ENCODE measurements at regions not wholly inside any gene's neighbourhood (a gene's known extent, or its start where the extent isn't known, plus 50 kb on each side); places are given as distances from the start of the nearest gene placed in this dataset.
"Not testable (repeated sequence)": the region's sequence is repeated elsewhere in the genome, so short reads cannot be mapped to it uniquely, and the experiment has no call there.

GRCh38 chr13:111702059-111702458, 364.9 kb upstream of the SOX1 start:
- H3K9me3 Mint-ChIP-seq; H3K36me3 Mint-ChIP-seq; H3K36me3 ChIP-seq (ENCODE audit: control insufficient read depth in 2 of 2, extremely low read depth in 1 of 2, insufficient read depth in 1 of 2, low read length in 1 of 2); ATAC-seq (replicated peaks in 1 of 4); H3K4me1 ChIP-seq (ENCODE audit: control insufficient read depth in 1 of 2, extremely low read depth in 1 of 2, insufficient read depth in 2 of 2, low read length in 2 of 2); H3K4me1 Mint-ChIP-seq; H3K27ac Mint-ChIP-seq; H3K27ac ChIP-seq (ENCODE audit: low read length); H3K27me3 ChIP-seq (replicated peaks in 1 of 2; ENCODE audit: control insufficient read depth in 2 of 2, extremely low read depth in 1 of 2, insufficient read depth in 2 of 2, low read length in 1 of 2); DNase-seq; H3K9me3 ChIP-seq; H3K4me3 Mint-ChIP-seq; POLR2A ChIA-PET; H3K27me3 Mint-ChIP-seq; H3K4me3 ChIP-seq (ENCODE audit: control insufficient read depth in 1 of 2, extremely low read depth in 1 of 2, low read length in 1 of 2); CTCF ChIA-PET: not testable (repeated sequence)
- no CpG with 5 or more reads among the region's 5 CpGs for WGBS (ENCODE audit: insufficient coverage)
